Heart right ventricle (tissue), 16 donors: ENCODE measurements at regions not wholly inside any gene's neighbourhood (a gene's known extent, or its start where the extent isn't known, plus 50 kb on each side); places are given as distances from the start of the nearest gene placed in this dataset.

ENCODE experiments used
- ATAC-seq, 8 donors: fragments of 200-7000 bp; cut with Tn5 transposase; one replicate each; pipeline ENCODE4 v1.9.1; 2020; ENCODE audit warnings: mild to moderate bottlenecking in 8 of 8, moderate library complexity in 8 of 8, moderate number of reproducible peaks in 1 of 8
- DNase-seq, 2 donors: peaks; one replicate each; pipeline ENCODE4 v3.0.0-alpha.2; 2020
- H3K27ac ChIP-seq, 10 donors: fragments of 200-600 bp; sonication (generic) in 2 of 10; one replicate each; pipeline versions ENCODE4 v1.5.0 to v1.8.0; 2020 to 2022; ENCODE audit warnings: mild to moderate bottlenecking in 3 of 10
- H3K27me3 ChIP-seq, 7 donors: fragments of 200-600 bp; one replicate each; pipeline ENCODE4 v1.8.0; 2021 to 2022; ENCODE audit warnings: mild to moderate bottlenecking in 2 of 7
- H3K36me3 ChIP-seq, 9 donors: fragments of 200-600 bp; sonication (generic) in 1 of 9; one replicate each; pipeline versions ENCODE4 v1.5.0 to v1.8.0; 2020 to 2022; ENCODE audit warnings: mild to moderate bottlenecking in 2 of 9
- H3K4me1 ChIP-seq, 9 donors: fragments of 200-600 bp; sonication (generic) in 1 of 9; one replicate each; pipeline versions ENCODE4 v1.5.0 to v1.8.0; 2020 to 2022; ENCODE audit warnings: mild to moderate bottlenecking in 4 of 9
- H3K4me3 ChIP-seq, 10 donors: fragments of 200-600 bp; sonication (generic) in 2 of 10; one replicate each; pipeline versions ENCODE4 v1.5.0 to v1.8.0; 2020 to 2022; ENCODE audit warnings: mild to moderate bottlenecking in 7 of 10, moderate library complexity in 2 of 10
- H3K9me3 ChIP-seq, 11 donors: fragments of 200-600 bp in 10 of 11; sonication (generic) in 2 of 11; one replicate each; pipeline versions ENCODE4 v1.5.0 to v1.8.0; 2013 to 2022; ENCODE audit warnings: mild to moderate bottlenecking in 2 of 11, control low read depth in 1 of 11, moderate library complexity in 1 of 11
- WGBS, 2 donors: extraction: QIAGEN DNeasy Blood & Tissue Kit; methylation state at CpG; one replicate each; pipeline ENCODE4 v1.1.7; 2013; ENCODE audit warnings: inconsistent platforms in 1 of 2; 5-methylcytosine and 5-hydroxymethylcytosine counted together
- intact Hi-C, 10 donors: fragments of 100-400 bp; cut with DNase I; formaldehyde crosslinking; loops; one replicate each; pipeline versions ENCODE4 v1.11.1 to v1.14.2; 2022
- TF ChIP-seq, protein P1 (sequence below), 9 donors: fragments of 200-600 bp; sonication (generic) in 2 of 9; IDR thresholded peaks; one replicate each; pipeline versions ENCODE4 v1.5.0 to v1.8.0; 2021 to 2022; ENCODE audit warnings: antibody characterized with exemption in 9 of 9, mild to moderate bottlenecking in 5 of 9, moderate library complexity in 1 of 9
- donor health status: Arrhythmogenic right ventricular cardiomyopathy.
- donor health status: ischemic (EF 13 %, LVEDD 7.1; RV severe dilation, severe dysfunction).
- donor health status: healthy with polysubstance abuse.
- donor health status: DM: no; HTN: yes; CAD: no.
- donor health status: DM: no; HTN: no; CAD: no.
- donor health status: ischemic (EF 25% LVEDD 6.9; RV normal size, moderate dysfunction).
- donor health status: ischemic (EF 25% LVEDD 5.7; RV mildly dilated, moderate dysfunction).
- donor health status: healthy.
- donor health status: DM: yes; HTN: yes; CAD: no.
- donor health status: Ischemic cardiomyopathy.
- donor health status: ischemic (EF 35%, LVEDD 5.7; RV mildly dilated, moderate dysfunction).
- donor health status: nonischemic (EF 11% LVEDD 7.7; RV severe dilation, severe dysfunction).
- donor health status: DM: yes; HTN: yes; CAD: no.
- donor health status: PGD.
- donor health status: ischemic (EF 29% LVEDD 5.4; RV normal size, mild dysfunction).
- donor health status: nonischemic (EF 23%, LVEDD 6.1; RV moderate dilation, normal function).

DNA sequence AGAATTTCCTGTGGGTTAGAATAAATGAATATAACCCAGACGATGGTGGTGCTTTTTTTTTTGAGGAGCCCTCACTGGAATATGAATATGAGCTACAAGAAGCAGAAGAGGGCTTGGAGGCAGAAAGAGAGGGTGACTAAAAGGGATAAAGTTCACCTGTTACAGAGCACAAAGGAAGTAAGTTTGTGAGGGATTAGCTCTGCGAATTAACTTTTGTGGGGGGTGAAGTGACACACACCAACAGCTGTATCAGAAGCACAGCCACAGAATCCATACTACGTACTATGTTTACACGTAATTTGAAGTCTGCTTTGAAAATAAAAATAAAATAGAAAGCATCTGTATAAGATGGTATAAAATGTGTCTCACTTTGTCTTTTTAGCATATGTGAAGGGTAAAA lies 963.6 kb upstream of the DIAPH2 start:
- Histone ChIP-seq H3K36me3 (no peaks in the 10 kb centered on the region), H3K9me3 (no peaks in the 10 kb centered on the region), H3K27me3 (peaks cover 0 to 21% (median 0%) of the 10 kb centered on the region in 7 donors), H3K27ac (no peak overlapping the region), H3K4me1 (no peaks in the 10 kb centered on the region), H3K4me3 (no peak overlapping the region)
- 63 to 74% methylated on average over 4 of the region's 4 CpGs for WGBS, 2 donors
- intact Hi-C loops = no loop called here
- ATAC-seq (no peak), DNase-seq (no peak)
- TF ChIP-seq, protein P1, sequence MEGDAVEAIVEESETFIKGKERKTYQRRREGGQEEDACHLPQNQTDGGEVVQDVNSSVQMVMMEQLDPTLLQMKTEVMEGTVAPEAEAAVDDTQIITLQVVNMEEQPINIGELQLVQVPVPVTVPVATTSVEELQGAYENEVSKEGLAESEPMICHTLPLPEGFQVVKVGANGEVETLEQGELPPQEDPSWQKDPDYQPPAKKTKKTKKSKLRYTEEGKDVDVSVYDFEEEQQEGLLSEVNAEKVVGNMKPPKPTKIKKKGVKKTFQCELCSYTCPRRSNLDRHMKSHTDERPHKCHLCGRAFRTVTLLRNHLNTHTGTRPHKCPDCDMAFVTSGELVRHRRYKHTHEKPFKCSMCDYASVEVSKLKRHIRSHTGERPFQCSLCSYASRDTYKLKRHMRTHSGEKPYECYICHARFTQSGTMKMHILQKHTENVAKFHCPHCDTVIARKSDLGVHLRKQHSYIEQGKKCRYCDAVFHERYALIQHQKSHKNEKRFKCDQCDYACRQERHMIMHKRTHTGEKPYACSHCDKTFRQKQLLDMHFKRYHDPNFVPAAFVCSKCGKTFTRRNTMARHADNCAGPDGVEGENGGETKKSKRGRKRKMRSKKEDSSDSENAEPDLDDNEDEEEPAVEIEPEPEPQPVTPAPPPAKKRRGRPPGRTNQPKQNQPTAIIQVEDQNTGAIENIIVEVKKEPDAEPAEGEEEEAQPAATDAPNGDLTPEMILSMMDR (IDR thresholded peaks at IDR 0.05) = no peak

DNA sequence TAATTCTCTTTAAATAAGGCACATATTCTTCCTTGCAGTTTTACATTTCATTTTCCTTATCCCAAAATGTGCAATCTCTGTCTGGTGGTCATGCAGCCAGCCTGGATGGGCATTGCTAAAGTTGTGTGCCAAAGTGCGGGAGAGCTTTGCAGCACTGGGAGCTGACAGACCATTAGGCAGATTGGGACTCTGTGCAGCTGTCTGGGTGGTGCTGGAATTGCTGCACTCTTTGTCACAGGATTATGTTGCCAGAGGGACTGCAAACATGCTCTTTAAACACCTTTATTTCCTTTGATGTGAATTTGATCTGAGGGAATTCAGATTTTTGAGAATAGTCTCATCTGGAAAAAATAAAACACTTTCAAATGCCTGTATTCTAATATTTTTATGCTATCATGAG lies 956.2 kb upstream of the DIAPH2 start:
- Histone ChIP-seq H3K27me3 (peaks cover 0 to 19% (median 0%) of the 10 kb centered on the region in 7 donors), H3K4me1 (no peaks in the 10 kb centered on the region), H3K9me3 (no peaks in the 10 kb centered on the region), H3K4me3 (no peak overlapping the region), H3K36me3 (no peaks in the 10 kb centered on the region), H3K27ac (no peak overlapping the region)
- no peak for DNase-seq
- TF ChIP-seq, protein P1 (IDR thresholded peaks at IDR 0.05) = no peak
- no peak for ATAC-seq
- intact Hi-C loops = no loop called here
- 72 to 74% methylated on average over 1 of the region's 1 CpG for WGBS, 2 donors

DNA sequence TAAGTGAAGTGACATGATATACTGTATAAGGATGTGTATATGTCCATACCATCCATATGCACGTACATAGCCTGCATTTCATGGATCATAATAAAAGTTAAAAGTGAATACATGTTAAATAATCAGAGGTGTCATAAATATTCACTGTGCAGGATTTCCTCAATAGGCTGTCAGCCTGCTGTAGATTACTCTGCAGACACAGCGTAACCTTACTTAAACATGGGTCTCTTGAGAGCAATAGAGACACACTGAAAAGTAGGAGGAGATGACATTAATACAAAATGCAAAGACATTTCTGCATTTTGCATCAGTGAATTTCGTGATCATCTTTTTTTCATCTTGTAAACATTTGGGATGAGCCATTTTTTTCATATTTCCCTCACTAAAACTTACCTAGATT lies 955.2 kb upstream of the DIAPH2 start:
- Histone ChIP-seq H3K4me3 (no peak overlapping the region), H3K27me3 (peaks cover 0 to 11% (median 0%) of the 10 kb centered on the region in 7 donors), H3K4me1 (no peaks in the 10 kb centered on the region), H3K27ac (no peak overlapping the region), H3K9me3 (no peaks in the 10 kb centered on the region), H3K36me3 (no peaks in the 10 kb centered on the region)
- DNase-seq = no peak
- 67 to 69% methylated on average over 3 of the region's 3 CpGs for WGBS, 2 donors
- ATAC-seq = no peak
- TF ChIP-seq, protein P1 (IDR thresholded peaks at IDR 0.05) = no peak
- intact Hi-C loops = no loop called here

DNA sequence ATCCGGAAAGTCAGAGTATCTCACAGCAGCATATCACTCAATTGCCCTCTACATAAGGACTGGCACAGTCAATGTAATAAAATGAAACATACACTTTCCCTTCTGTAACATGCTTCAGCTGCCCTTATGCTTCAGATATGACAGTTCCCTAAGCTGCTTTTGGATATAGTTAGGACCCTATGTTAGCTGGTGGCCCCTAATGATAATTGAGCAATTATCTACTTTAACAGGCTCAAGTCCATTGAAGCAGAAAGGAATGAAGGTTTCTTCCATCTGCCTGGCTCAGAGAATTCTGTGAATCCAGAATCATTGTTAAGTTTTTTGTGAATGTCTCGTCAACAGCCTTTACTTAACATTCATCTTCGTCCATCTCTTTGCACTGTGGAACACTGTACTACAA lies 951.2 kb upstream of the DIAPH2 start:
- Histone ChIP-seq H3K4me3 (no peak overlapping the region), H3K4me1 (no peaks in the 10 kb centered on the region), H3K36me3 (no peaks in the 10 kb centered on the region), H3K27ac (no peak overlapping the region), H3K27me3 (peaks cover 0 to 7% (median 0%) of the 10 kb centered on the region in 7 donors), H3K9me3 (no peaks in the 10 kb centered on the region)
- intact Hi-C loops = no loop called here
- TF ChIP-seq, protein P1 (IDR thresholded peaks at IDR 0.05) = no peak
- DNase-seq = no peak
- WGBS, 2 donors = 82 to 86% methylated on average over 3 of the region's 3 CpGs
- no peak for ATAC-seq
